HT-29 (cell line): ENCODE measurements at regions not wholly inside any gene's neighbourhood (a gene's known extent, or its start where the extent isn't known, plus 50 kb on each side); places are given as distances from the start of the nearest gene placed in this dataset.
A peak's percentile ranks its signal among the peaks of the same experiment; 100 is the strongest.
"Not testable (repeated sequence)": the region's sequence is repeated elsewhere in the genome, so short reads cannot be mapped to it uniquely, and the experiment has no call there.

Source experiments
- DNase-seq: peaks from one replicate; pipeline ENCODE4 v3.0.0-alpha.2; 2015; ENCODE audit warnings: low spot score

- no peak for DNase-seq
Observed at GRCh38 chr15:88994286-88994685, 81.1 kb upstream of the MFGE8 start.

- no peak for DNase-seq
Observed at GRCh38 chr15:88995449-88995848, 82.3 kb upstream of the MFGE8 start.

- DNase-seq = no peak
Observed at GRCh38 chr15:88997531-88997930, 84.4 kb upstream of the MFGE8 start.

- DNase-seq = no peak
Observed at GRCh38 chr15:88998980-88999713, 86.0 kb upstream of the MFGE8 start.

- not testable (repeated sequence) for DNase-seq
Observed at GRCh38 chr15:89001708-89002275, 86.5 kb upstream of the ABHD2 start.

- no peak for DNase-seq
Observed at GRCh38 chr15:89002281-89002761, 85.9 kb upstream of the ABHD2 start.

- no peak for DNase-seq
Observed at GRCh38 chr15:89002830-89003229, 85.4 kb upstream of the ABHD2 start.

GRCh38 chr15:89003865-89004725 is 84.2 kb upstream of the ABHD2 start:
- peak; percentile 40 for DNase-seq

- no peak for DNase-seq
Observed at GRCh38 chr15:89004726-89005030, 83.6 kb upstream of the ABHD2 start.

GRCh38 chr15:89007527-89007926 is 80.7 kb upstream of the ABHD2 start:
- DNase-seq = not testable (repeated sequence)

- DNase-seq = no peak
Observed at GRCh38 chr15:89007989-89008388, 80.3 kb upstream of the ABHD2 start.

- no peak for DNase-seq
Observed at GRCh38 chr15:89009080-89009479, 79.2 kb upstream of the ABHD2 start.

- DNase-seq = no peak
Observed at GRCh38 chr15:89015412-89016097, 72.7 kb upstream of the ABHD2 start.

- no peak for DNase-seq
Observed at GRCh38 chr15:89016549-89017041, 71.7 kb upstream of the ABHD2 start.

- DNase-seq = peak; percentile 95
Observed at GRCh38 chr15:89017370-89018066, 70.7 kb upstream of the ABHD2 start.

GRCh38 chr15:89018207-89018606 is 70.0 kb upstream of the ABHD2 start:
- DNase-seq = no peak

GRCh38 chr15:89019436-89019835 is 68.8 kb upstream of the ABHD2 start:
- no peak for DNase-seq

GRCh38 chr15:89021224-89021623 is 67.0 kb upstream of the ABHD2 start:
- no peak for DNase-seq

- not testable (repeated sequence) for DNase-seq
Observed at GRCh38 chr15:89021886-89022285, 66.4 kb upstream of the ABHD2 start.

- no peak for DNase-seq
Observed at GRCh38 chr15:89023311-89023961, 64.8 kb upstream of the ABHD2 start.

- no peak for DNase-seq
Observed at GRCh38 chr15:89024418-89024817, 63.8 kb upstream of the ABHD2 start.
